BLaER1 treated with 17β-estradiol and CSF1 and Interleukin-3, amounts not matched to agents 10 nM and 100 nM (cell line): ENCODE measurements at regions not wholly inside any gene's neighbourhood (a gene's known extent, or its start where the extent isn't known, plus 50 kb on each side); places are given as distances from the start of the nearest gene placed in this dataset.

Experiments
- H3K27ac ChIP-seq, 11 experiments: shearing (Covaris generic); formaldehyde crosslinking; 2 replicates each; pipeline ENCODE4 v1.8.1; 2022
- H3K27me3 ChIP-seq, 11 experiments: shearing (Covaris generic); formaldehyde crosslinking; 2 replicates each; pipeline ENCODE4 v1.8.1; 2022
- H3K36me3 ChIP-seq, 11 experiments: shearing (Covaris generic); formaldehyde crosslinking; 2 replicates each; pipeline ENCODE4 v1.8.1; 2022
- H3K4me1 ChIP-seq, 10 experiments: shearing (Covaris generic); formaldehyde crosslinking; 2 replicates each; pipeline ENCODE4 v1.8.1; 2022
- H3K4me2 ChIP-seq, 11 experiments: shearing (Covaris generic); formaldehyde crosslinking; 2 replicates each; pipeline ENCODE4 v1.8.1; 2022
- H3K4me3 ChIP-seq, 10 experiments: shearing (Covaris generic); formaldehyde crosslinking; 2 replicates each; pipeline ENCODE4 v1.8.1; 2022
- H3K9ac ChIP-seq, 11 experiments: shearing (Covaris generic); formaldehyde crosslinking; 2 replicates each; pipeline ENCODE4 v1.8.1; 2022
- H3K9me3 ChIP-seq, 11 experiments: shearing (Covaris generic); formaldehyde crosslinking; replicated peaks in 1 of 11; 2 replicates each; pipeline ENCODE4 v1.8.1; 2022
- H4K20me1 ChIP-seq, 11 experiments: shearing (Covaris generic); formaldehyde crosslinking; 2 replicates each; pipeline ENCODE4 v1.8.1; 2022
- Cebpa-rat ChIP-seq, 11 experiments: shearing (Covaris generic); IDR thresholded peaks; 2 replicates each; pipeline ENCODE4 v1.8.1; 2022

GRCh38 chr4:35879479-35879878, 364.8 kb downstream of the ARAP2 start:
- no peak overlapping the region for H3K9ac ChIP-seq
- H3K4me2 ChIP-seq = no peak overlapping the region
- H3K27me3 ChIP-seq = no peaks in the 10 kb centered on the region
- H4K20me1 ChIP-seq = no peaks in the 10 kb centered on the region
- H3K27ac ChIP-seq = no peak overlapping the region
- no peaks in the 10 kb centered on the region for H3K4me1 ChIP-seq
- H3K9me3 ChIP-seq = no peaks in the 10 kb centered on the region
- no peaks in the 10 kb centered on the region for H3K36me3 ChIP-seq
- no peak for TF ChIP-seq Cebpa-rat (IDR thresholded peaks at IDR 0.05)
- H3K4me3 ChIP-seq = no peak overlapping the region

- no peak for TF ChIP-seq Cebpa-rat (IDR thresholded peaks at IDR 0.05)
- Histone ChIP-seq H4K20me1 (no peaks in the 10 kb centered on the region), H3K4me1 (no peaks in the 10 kb centered on the region), H3K9me3 (no peaks in the 10 kb centered on the region), H3K4me2 (no peak overlapping the region), H3K27ac (no peak overlapping the region), H3K9ac (no peak overlapping the region), H3K36me3 (no peaks in the 10 kb centered on the region), H3K27me3 (no peaks in the 10 kb centered on the region), H3K4me3 (no peak overlapping the region)
These were observed 361.2 kb downstream of the ARAP2 start for GRCh38 chr4:35883108-35883507.

GRCh38 chr4:35884714-35885480, 359.4 kb downstream of the ARAP2 start:
- Histone ChIP-seq H4K20me1 (no peaks in the 10 kb centered on the region), H3K4me1 (no peaks in the 10 kb centered on the region), H3K36me3 (no peaks in the 10 kb centered on the region), H3K9ac (no peak overlapping the region), H3K27ac (no peak overlapping the region), H3K27me3 (no peaks in the 10 kb centered on the region), H3K4me2 (no peak overlapping the region), H3K9me3 (no peaks in the 10 kb centered on the region), H3K4me3 (no peak overlapping the region)
- TF ChIP-seq Cebpa-rat (IDR thresholded peaks at IDR 0.05) = no peak

GRCh38 chr4:35897808-35898207, 346.5 kb downstream of the ARAP2 start:
- H3K4me1 ChIP-seq = peaks cover 12 to 19% (median 15%) of the 10 kb centered on the region in 10 experiments
- H3K27me3 ChIP-seq = no peaks in the 10 kb centered on the region
- H3K4me2 ChIP-seq = no peak overlapping the region
- no peak overlapping the region for H3K4me3 ChIP-seq
- no peak overlapping the region for H3K27ac ChIP-seq
- TF ChIP-seq Cebpa-rat (IDR thresholded peaks at IDR 0.05) = no peak
- no peaks in the 10 kb centered on the region for H4K20me1 ChIP-seq
- no peak overlapping the region for H3K9ac ChIP-seq
- no peaks in the 10 kb centered on the region for H3K36me3 ChIP-seq
- no peaks in the 10 kb centered on the region for H3K9me3 ChIP-seq

GRCh38 chr4:35900286-35901243, 343.7 kb downstream of the ARAP2 start:
- H4K20me1 ChIP-seq = no peaks in the 10 kb centered on the region
- TF ChIP-seq Cebpa-rat (IDR thresholded peaks at IDR 0.05) = no peak
- peak overlapping the region in 7 of 11 experiments; percentile 9 to 51 (median 31); a peak in 10 of 22 replicates for H3K27ac ChIP-seq
- no peaks in the 10 kb centered on the region for H3K9me3 ChIP-seq
- H3K4me3 ChIP-seq = no peak overlapping the region
- no peaks in the 10 kb centered on the region for H3K27me3 ChIP-seq
- H3K4me1 ChIP-seq = peaks cover 12 to 19% (median 15%) of the 10 kb centered on the region in 10 experiments
- 0 out of 22 replicates have a peak overlapping the region, but pooled peaks of 1 of the 11 experiments have one; percentile 22 for H3K9ac ChIP-seq
- H3K4me2 ChIP-seq = peak overlapping the region; percentile 16 to 72 (median 58)
- H3K36me3 ChIP-seq = no peaks in the 10 kb centered on the region

- Histone ChIP-seq H3K36me3 (no peaks in the 10 kb centered on the region), H3K27me3 (no peaks in the 10 kb centered on the region), H3K27ac (no peak overlapping the region), H3K9me3 (no peaks in the 10 kb centered on the region), H3K9ac (no peak overlapping the region), H4K20me1 (no peaks in the 10 kb centered on the region), H3K4me1 (no peaks in the 10 kb centered on the region), H3K4me3 (no peak overlapping the region), H3K4me2 (no peak overlapping the region)
- no peak for TF ChIP-seq Cebpa-rat (IDR thresholded peaks at IDR 0.05)
These were observed 332.1 kb downstream of the ARAP2 start for GRCh38 chr4:35912174-35912573.

GRCh38 chr4:35918491-35918977, 325.8 kb downstream of the ARAP2 start:
- no peaks in the 10 kb centered on the region for H3K4me1 ChIP-seq
- no peaks in the 10 kb centered on the region for H3K27me3 ChIP-seq
- no peaks in the 10 kb centered on the region for H4K20me1 ChIP-seq
- no peak overlapping the region for H3K27ac ChIP-seq
- no peak overlapping the region for H3K4me2 ChIP-seq
- TF ChIP-seq Cebpa-rat (IDR thresholded peaks at IDR 0.05) = no peak
- no peak overlapping the region for H3K4me3 ChIP-seq
- no peak overlapping the region for H3K9ac ChIP-seq
- no peaks in the 10 kb centered on the region for H3K36me3 ChIP-seq
- H3K9me3 ChIP-seq = no peaks in the 10 kb centered on the region

- Histone ChIP-seq H4K20me1 (no peaks in the 10 kb centered on the region), H3K9ac (no peak overlapping the region), H3K9me3 (no peaks in the 10 kb centered on the region), H3K4me3 (no peak overlapping the region), H3K27me3 (no peaks in the 10 kb centered on the region), H3K36me3 (no peaks in the 10 kb centered on the region), H3K4me2 (no peak overlapping the region), H3K27ac (no peak overlapping the region), H3K4me1 (no peaks in the 10 kb centered on the region)
- no peak for TF ChIP-seq Cebpa-rat (IDR thresholded peaks at IDR 0.05)
These were observed 318.5 kb downstream of the ARAP2 start for GRCh38 chr4:35925806-35926205.

GRCh38 chr4:35926788-35927187, 317.5 kb downstream of the ARAP2 start:
- Histone ChIP-seq H3K27me3 (no peaks in the 10 kb centered on the region), H3K9ac (no peak overlapping the region), H4K20me1 (no peaks in the 10 kb centered on the region), H3K9me3 (no peaks in the 10 kb centered on the region), H3K4me2 (no peak overlapping the region), H3K4me1 (no peaks in the 10 kb centered on the region), H3K4me3 (no peak overlapping the region), H3K36me3 (no peaks in the 10 kb centered on the region), H3K27ac (no peak overlapping the region)
- no peak for TF ChIP-seq Cebpa-rat (IDR thresholded peaks at IDR 0.05)
